Loucy (cell line): ENCODE measurements at regions not wholly inside any gene's neighbourhood (a gene's known extent, or its start where the extent isn't known, plus 50 kb on each side); places are given as distances from the start of the nearest gene placed in this dataset.

Experiments used
- EZH2phosphoT487 ChIP-seq: fragments of 200-600 bp; IDR thresholded peaks from 2 replicates; pipeline ENCODE4 v1.6.1; 2018; ENCODE audit warnings: antibody characterized with exemption, mild to moderate bottlenecking, moderate library complexity, borderline replicate concordance
- TF ChIP-seq, protein P1 (sequence below): fragments of 200-600 bp; sonication (generic); conservative IDR thresholded peaks from 2 replicates; pipeline ENCODE4 v1.5.1; 2014; ENCODE audit warnings: mild to moderate bottlenecking, antibody characterized with exemption, low read length

DNA sequence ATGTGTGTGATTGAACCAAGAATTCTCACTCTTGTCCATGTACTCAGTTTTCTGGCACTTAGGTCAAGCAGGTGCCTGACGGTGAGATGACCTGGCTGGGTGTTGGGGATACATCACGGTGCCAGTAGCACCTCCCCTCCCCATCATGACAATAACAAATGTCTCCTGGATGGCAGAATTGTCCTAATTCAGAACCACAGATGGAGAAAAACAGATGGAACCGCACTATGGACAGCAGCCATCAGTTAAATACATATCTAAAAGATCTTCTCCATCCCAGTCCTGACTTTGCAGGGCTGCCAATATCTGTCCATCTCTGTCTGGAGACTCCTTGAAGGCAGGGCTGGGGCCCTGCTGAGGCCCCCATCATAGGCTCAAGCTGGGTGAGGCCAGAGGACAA lies 126.9 kb downstream of the PTPRS start:
- TF ChIP-seq, protein P1, sequence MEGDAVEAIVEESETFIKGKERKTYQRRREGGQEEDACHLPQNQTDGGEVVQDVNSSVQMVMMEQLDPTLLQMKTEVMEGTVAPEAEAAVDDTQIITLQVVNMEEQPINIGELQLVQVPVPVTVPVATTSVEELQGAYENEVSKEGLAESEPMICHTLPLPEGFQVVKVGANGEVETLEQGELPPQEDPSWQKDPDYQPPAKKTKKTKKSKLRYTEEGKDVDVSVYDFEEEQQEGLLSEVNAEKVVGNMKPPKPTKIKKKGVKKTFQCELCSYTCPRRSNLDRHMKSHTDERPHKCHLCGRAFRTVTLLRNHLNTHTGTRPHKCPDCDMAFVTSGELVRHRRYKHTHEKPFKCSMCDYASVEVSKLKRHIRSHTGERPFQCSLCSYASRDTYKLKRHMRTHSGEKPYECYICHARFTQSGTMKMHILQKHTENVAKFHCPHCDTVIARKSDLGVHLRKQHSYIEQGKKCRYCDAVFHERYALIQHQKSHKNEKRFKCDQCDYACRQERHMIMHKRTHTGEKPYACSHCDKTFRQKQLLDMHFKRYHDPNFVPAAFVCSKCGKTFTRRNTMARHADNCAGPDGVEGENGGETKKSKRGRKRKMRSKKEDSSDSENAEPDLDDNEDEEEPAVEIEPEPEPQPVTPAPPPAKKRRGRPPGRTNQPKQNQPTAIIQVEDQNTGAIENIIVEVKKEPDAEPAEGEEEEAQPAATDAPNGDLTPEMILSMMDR = no peak
- no peak for TF ChIP-seq EZH2phosphoT487
